Endothelial cell (in vitro differentiated cells): ENCODE measurements at regions not wholly inside any gene's neighbourhood (a gene's known extent, or its start where the extent isn't known, plus 50 kb on each side); places are given as distances from the start of the nearest gene placed in this dataset.

Experiments
- DNase-seq: peaks from one replicate; pipeline ENCODE4 v3.0.0; 2021; ENCODE audit warnings: low spot score
- H3K27ac Mint-ChIP-seq: one replicate; pipeline ENCODE4 v1.8.0; 2021; ENCODE audit warnings: mixed read lengths, inconsistent platforms; ENCODE audit not compliant: unreplicated experiment
- H3K27me3 Mint-ChIP-seq: one replicate; pipeline ENCODE4 v1.8.0; 2021; ENCODE audit warnings: mild to moderate bottlenecking, moderate library complexity, mixed read lengths, inconsistent platforms; ENCODE audit not compliant: unreplicated experiment
- H3K36me3 Mint-ChIP-seq: one replicate; pipeline ENCODE4 v1.8.0; 2021; ENCODE audit warnings: mild to moderate bottlenecking, low read depth, mixed read lengths, inconsistent platforms; ENCODE audit not compliant: unreplicated experiment
- H3K4me1 Mint-ChIP-seq: one replicate; pipeline ENCODE4 v1.8.0; 2021; ENCODE audit warnings: mild to moderate bottlenecking, mixed read lengths, inconsistent platforms; ENCODE audit not compliant: unreplicated experiment
- H3K4me3 Mint-ChIP-seq: one replicate; pipeline ENCODE4 v1.8.0; 2021; ENCODE audit warnings: mild to moderate bottlenecking, mixed read lengths, inconsistent platforms; ENCODE audit not compliant: unreplicated experiment
- H3K9me3 Mint-ChIP-seq: one replicate; pipeline ENCODE4 v1.8.0; 2021; ENCODE audit warnings: mixed read lengths, inconsistent platforms; ENCODE audit not compliant: unreplicated experiment
- CTCF ChIP-seq: fragments of 200-600 bp; sonication (generic); IDR thresholded peaks from one replicate; pipeline ENCODE4 v1.5.0; 2021; ENCODE audit warnings: antibody characterized with exemption; ENCODE audit not compliant: unreplicated experiment

- H3K4me3 Mint-ChIP-seq: no peak overlapping the region
- H3K9me3 Mint-ChIP-seq: no peaks in the 10 kb centered on the region
- H3K4me1 Mint-ChIP-seq: no peaks in the 10 kb centered on the region
- no peaks in the 10 kb centered on the region for H3K36me3 Mint-ChIP-seq
- H3K27ac Mint-ChIP-seq: no peak overlapping the region
- peaks cover 2% of the 10 kb centered on the region for H3K27me3 Mint-ChIP-seq
- DNase-seq: no peak
- no peak for TF ChIP-seq CTCF
These were observed 1300.2 kb downstream of the RAPGEF2 start for GRCh38 chr4:160403081-160403480.

- no peak for DNase-seq
- Mint-ChIP-seq H3K27me3 (peaks cover 2% of the 10 kb centered on the region), H3K36me3 (no peaks in the 10 kb centered on the region), H3K4me1 (no peaks in the 10 kb centered on the region), H3K27ac (no peak overlapping the region), H3K9me3 (no peaks in the 10 kb centered on the region), H3K4me3 (no peak overlapping the region)
- no peak for TF ChIP-seq CTCF
These were observed 1303.5 kb downstream of the RAPGEF2 start for GRCh38 chr4:160406263-160406825.

- Mint-ChIP-seq H3K36me3 (no peaks in the 10 kb centered on the region), H3K9me3 (no peaks in the 10 kb centered on the region), H3K27me3 (no peaks in the 10 kb centered on the region), H3K4me1 (no peaks in the 10 kb centered on the region), H3K27ac (no peak overlapping the region), H3K4me3 (no peak overlapping the region)
- TF ChIP-seq CTCF: no peak
- DNase-seq: no peak
These were observed 1311.6 kb downstream of the RAPGEF2 start for GRCh38 chr4:160414496-160414895.

GRCh38 chr4:160423879-160424451 is 1321.1 kb downstream of the RAPGEF2 start:
- no peaks in the 10 kb centered on the region for H3K4me1 Mint-ChIP-seq
- H3K9me3 Mint-ChIP-seq: no peaks in the 10 kb centered on the region
- no peak overlapping the region for H3K27ac Mint-ChIP-seq
- H3K4me3 Mint-ChIP-seq: no peak overlapping the region
- no peaks in the 10 kb centered on the region for H3K27me3 Mint-ChIP-seq
- no peak for DNase-seq
- no peaks in the 10 kb centered on the region for H3K36me3 Mint-ChIP-seq
- no peak for TF ChIP-seq CTCF

- TF ChIP-seq CTCF: no peak
- Mint-ChIP-seq H3K27ac (no peak overlapping the region), H3K27me3 (no peaks in the 10 kb centered on the region), H3K36me3 (no peaks in the 10 kb centered on the region), H3K9me3 (no peaks in the 10 kb centered on the region), H3K4me1 (no peaks in the 10 kb centered on the region), H3K4me3 (no peak overlapping the region)
- no peak for DNase-seq
These were observed 1323.4 kb downstream of the RAPGEF2 start for GRCh38 chr4:160426233-160426632.
